Spleen (tissue), 7 donors: ENCODE measurements at regions not wholly inside any gene's neighbourhood (a gene's known extent, or its start where the extent isn't known, plus 50 kb on each side); places are given as distances from the start of the nearest gene placed in this dataset.

ENCODE experiments used
- POLR2AphosphoS5 ChIP-seq, 3 donors: sonication (generic); formaldehyde crosslinking; IDR thresholded peaks; one replicate each; pipeline ENCODE4 v1.5.1; 2017; ENCODE audit warnings: antibody characterized with exemption in 3 of 3
- TF ChIP-seq, protein P1 (sequence below), 11 experiments: fragments of 200-600 bp in 7 of 11; fragments of 450-650 bp in 4 of 11; sonication (generic) in 4 of 11; IDR thresholded peaks in 8 of 11; conservative IDR thresholded peaks in 3 of 11; 1 replicate in 7 of 11; 2 replicates in 4 of 11; pipeline versions ENCODE4 v1.4.0 to v1.8.0; 2016 to 2021; ENCODE audit warnings: antibody characterized with exemption in 11 of 11, inconsistent platforms in 4 of 11, mild to moderate bottlenecking in 1 of 11
- donor health status: DM: no; HTN: no; CAD: no; lungs with moderate emphysema.
- donor health status: DM: no; HTN: no; CAD: no.
- donor health status: DM: no; HTN: no; CAD: no.

DNA sequence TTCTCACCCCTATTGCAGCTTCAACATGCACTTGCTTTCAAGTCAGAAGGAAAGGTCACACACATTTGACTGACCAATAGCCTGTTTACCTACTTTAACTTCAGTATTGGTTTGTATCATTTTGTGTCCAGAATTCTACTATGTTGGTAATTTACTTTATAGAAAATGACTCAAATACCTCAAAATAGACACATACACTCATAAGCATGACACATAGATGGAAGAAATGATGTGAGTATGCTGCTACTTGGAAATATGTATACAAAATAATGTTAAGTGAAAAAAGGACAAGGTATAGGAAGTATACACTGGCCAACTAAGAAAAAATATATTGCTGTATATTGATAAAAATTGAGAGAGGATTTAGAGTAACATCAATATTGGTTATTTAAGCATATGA lies 98.8 kb upstream of the CASK start:
- TF ChIP-seq, protein P1, sequence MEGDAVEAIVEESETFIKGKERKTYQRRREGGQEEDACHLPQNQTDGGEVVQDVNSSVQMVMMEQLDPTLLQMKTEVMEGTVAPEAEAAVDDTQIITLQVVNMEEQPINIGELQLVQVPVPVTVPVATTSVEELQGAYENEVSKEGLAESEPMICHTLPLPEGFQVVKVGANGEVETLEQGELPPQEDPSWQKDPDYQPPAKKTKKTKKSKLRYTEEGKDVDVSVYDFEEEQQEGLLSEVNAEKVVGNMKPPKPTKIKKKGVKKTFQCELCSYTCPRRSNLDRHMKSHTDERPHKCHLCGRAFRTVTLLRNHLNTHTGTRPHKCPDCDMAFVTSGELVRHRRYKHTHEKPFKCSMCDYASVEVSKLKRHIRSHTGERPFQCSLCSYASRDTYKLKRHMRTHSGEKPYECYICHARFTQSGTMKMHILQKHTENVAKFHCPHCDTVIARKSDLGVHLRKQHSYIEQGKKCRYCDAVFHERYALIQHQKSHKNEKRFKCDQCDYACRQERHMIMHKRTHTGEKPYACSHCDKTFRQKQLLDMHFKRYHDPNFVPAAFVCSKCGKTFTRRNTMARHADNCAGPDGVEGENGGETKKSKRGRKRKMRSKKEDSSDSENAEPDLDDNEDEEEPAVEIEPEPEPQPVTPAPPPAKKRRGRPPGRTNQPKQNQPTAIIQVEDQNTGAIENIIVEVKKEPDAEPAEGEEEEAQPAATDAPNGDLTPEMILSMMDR (IDR thresholded peaks at IDR 0.05 in 8 of 11, conservative IDR thresholded peaks at IDR 0.05 in 3 of 11) = no peak
- TF ChIP-seq POLR2AphosphoS5 (IDR thresholded peaks at IDR 0.05) = no peak
